Neural progenitor cell (in vitro differentiated cells): ENCODE measurements at regions not wholly inside any gene's neighbourhood (a gene's known extent, or its start where the extent isn't known, plus 50 kb on each side); places are given as distances from the start of the nearest gene placed in this dataset.

Source experiments
- EZH2phosphoT487 ChIP-seq: fragments of 200-600 bp; sonication (generic); IDR thresholded peaks from 2 replicates; pipeline ENCODE4 v1.6.1; 2017; ENCODE audit warnings: antibody characterized with exemption
- TF ChIP-seq, protein P1 (sequence below): fragments of 200-600 bp; sonication (generic); IDR thresholded peaks from 2 replicates; pipeline ENCODE4 v1.5.1; 2017; ENCODE audit warnings: antibody characterized with exemption, mild to moderate bottlenecking

- TF ChIP-seq, protein P1, sequence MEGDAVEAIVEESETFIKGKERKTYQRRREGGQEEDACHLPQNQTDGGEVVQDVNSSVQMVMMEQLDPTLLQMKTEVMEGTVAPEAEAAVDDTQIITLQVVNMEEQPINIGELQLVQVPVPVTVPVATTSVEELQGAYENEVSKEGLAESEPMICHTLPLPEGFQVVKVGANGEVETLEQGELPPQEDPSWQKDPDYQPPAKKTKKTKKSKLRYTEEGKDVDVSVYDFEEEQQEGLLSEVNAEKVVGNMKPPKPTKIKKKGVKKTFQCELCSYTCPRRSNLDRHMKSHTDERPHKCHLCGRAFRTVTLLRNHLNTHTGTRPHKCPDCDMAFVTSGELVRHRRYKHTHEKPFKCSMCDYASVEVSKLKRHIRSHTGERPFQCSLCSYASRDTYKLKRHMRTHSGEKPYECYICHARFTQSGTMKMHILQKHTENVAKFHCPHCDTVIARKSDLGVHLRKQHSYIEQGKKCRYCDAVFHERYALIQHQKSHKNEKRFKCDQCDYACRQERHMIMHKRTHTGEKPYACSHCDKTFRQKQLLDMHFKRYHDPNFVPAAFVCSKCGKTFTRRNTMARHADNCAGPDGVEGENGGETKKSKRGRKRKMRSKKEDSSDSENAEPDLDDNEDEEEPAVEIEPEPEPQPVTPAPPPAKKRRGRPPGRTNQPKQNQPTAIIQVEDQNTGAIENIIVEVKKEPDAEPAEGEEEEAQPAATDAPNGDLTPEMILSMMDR, result no peak
- no peak for TF ChIP-seq EZH2phosphoT487
Observed at GRCh38 chr9:99309141-99309939, 87.3 kb downstream of the SEC61B start.
